ENCODE measurements at regions not wholly inside any gene's neighbourhood (a gene's known extent, or its start where the extent isn't known, plus 50 kb on each side); places are given as distances from the start of the nearest gene placed in this dataset.

GRCh38 chr4:27173280-27173679 lies 312.6 kb downstream of the STIM2 start:
- TF ChIP-seq CTCF (IDR thresholded peaks at IDR 0.05; ENCODE audit: insufficient read depth, low read length) (no peak), SPI1 (IDR thresholded peaks at IDR 0.05; ENCODE audit: borderline replicate concordance, low read depth) (no peak), POLR2AphosphoS5 (IDR thresholded peaks at IDR 0.05; ENCODE audit: low read depth) (no peak), REST (IDR thresholded peaks at IDR 0.05; ENCODE audit: insufficient replicate concordance, low read depth) (no peak)

Measured in HL-60 (cell line).